Mammary epithelial cell (primary cell): ENCODE measurements at regions not wholly inside any gene's neighbourhood (a gene's known extent, or its start where the extent isn't known, plus 50 kb on each side); places are given as distances from the start of the nearest gene placed in this dataset.

Experiments
- EZH2 ChIP-seq: IDR thresholded peaks from 2 replicates; pipeline ENCODE4 v1.6.1; 2012; ENCODE audit warnings: low read length, inconsistent platforms, borderline replicate concordance
- TF ChIP-seq, protein P1 (sequence below), 2 donors: IDR thresholded peaks in 1 of 2; conservative IDR thresholded peaks in 1 of 2; 2 replicates each; pipeline ENCODE4 v1.5.1; 2011 to 2012; ENCODE audit warnings: inconsistent platforms in 2 of 2, low read length in 2 of 2, mild to moderate bottlenecking in 2 of 2, control low read depth in 1 of 2, low read depth in 1 of 2; ENCODE audit not compliant: insufficient read depth in 1 of 2; ENCODE audit errors: extremely low read depth in 1 of 2

DNA sequence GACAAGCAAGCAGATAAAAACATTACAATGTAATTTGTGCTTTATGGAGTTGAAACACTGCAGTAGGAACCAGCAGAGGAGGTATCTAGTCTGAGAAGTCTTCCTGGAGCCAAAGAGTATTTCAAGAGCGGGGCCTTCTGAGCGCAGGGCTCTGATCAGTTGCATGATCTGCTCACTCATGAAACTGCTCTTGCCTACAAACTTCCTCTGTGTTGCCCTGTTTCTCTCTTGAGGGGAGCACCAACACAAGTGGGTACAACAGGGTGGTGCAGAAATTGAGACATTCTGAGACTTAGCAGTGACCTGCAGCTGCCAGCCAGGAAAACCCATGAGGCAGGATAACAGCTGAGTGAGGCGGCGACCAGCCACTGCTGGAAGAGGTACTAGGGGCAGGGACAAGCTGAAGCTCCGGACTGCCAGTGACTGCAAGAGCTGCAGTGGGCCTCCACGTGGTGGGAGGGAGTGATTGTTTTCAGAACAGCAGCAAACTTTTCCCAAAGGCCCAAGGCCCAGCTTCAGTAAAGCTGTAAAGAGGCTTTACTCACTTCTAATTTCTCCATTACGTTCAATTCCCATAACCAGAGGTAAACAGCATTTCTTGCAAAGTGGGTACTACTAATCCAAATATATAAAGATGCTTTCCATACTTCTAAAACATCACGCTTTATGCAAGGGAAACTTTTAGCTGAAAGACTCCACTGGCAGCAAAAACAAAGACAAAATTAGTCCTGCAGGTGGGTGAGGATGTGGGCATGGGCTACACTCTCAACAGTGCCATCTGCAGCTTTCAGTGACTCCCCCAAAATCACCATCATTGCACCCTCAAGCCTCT is 69.0 kb upstream of the LPP start:
- TF ChIP-seq EZH2: no peak
- TF ChIP-seq, protein P1, sequence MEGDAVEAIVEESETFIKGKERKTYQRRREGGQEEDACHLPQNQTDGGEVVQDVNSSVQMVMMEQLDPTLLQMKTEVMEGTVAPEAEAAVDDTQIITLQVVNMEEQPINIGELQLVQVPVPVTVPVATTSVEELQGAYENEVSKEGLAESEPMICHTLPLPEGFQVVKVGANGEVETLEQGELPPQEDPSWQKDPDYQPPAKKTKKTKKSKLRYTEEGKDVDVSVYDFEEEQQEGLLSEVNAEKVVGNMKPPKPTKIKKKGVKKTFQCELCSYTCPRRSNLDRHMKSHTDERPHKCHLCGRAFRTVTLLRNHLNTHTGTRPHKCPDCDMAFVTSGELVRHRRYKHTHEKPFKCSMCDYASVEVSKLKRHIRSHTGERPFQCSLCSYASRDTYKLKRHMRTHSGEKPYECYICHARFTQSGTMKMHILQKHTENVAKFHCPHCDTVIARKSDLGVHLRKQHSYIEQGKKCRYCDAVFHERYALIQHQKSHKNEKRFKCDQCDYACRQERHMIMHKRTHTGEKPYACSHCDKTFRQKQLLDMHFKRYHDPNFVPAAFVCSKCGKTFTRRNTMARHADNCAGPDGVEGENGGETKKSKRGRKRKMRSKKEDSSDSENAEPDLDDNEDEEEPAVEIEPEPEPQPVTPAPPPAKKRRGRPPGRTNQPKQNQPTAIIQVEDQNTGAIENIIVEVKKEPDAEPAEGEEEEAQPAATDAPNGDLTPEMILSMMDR (conservative IDR thresholded peaks at IDR 0.05 in 1 of 2, IDR thresholded peaks at IDR 0.05 in 1 of 2; ENCODE audit: extremely low read depth in 1 of 2, insufficient read depth in 1 of 2, low read depth in 1 of 2, low read length in 2 of 2): no peak
